ENCODE measurements at regions not wholly inside any gene's neighbourhood (a gene's known extent, or its start where the extent isn't known, plus 50 kb on each side); places are given as distances from the start of the nearest gene placed in this dataset.
"Not testable (repeated sequence)": the region's sequence is repeated elsewhere in the genome, so short reads cannot be mapped to it uniquely, and the experiment has no call there.

DNA sequence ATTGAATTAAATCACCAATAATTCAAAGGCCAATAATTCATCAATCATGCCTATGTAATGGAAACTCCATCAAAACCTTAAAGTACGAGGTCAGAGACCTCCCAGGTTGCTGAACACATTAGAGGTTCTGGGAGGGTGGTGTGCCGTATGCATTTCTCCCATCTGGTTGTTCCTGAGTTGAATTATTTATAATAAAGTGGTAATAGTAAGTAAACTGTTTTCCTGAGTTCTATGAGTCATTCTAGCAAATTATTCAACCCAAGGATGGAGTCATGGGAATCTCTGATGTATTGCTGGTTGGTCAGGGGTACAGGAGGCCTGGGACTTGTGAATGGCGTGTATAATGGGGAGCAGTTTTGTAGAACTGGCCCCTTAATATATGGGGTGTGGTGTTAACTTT, 191.7 kb downstream of the CARTPT start:
- DNase-seq, result no peak

DNA sequence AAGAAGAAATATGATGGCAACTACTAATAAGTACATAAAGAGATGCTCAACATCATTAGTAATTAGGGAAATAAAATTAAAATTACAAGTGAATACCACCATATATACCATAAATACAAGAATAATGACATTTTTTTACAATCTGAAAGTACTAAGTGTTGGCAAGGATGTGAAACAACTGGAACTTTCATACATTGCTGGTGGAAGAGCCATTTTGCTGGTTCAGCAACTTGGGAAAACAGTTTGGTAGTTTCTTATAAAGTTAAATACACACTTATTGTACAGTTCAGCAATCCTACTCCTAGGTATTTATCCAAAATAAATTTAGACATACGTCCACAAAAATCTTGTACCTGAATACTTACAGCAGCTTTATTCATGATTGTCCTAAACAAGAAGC, 192.9 kb downstream of the CARTPT start:
- no peak for DNase-seq

DNA sequence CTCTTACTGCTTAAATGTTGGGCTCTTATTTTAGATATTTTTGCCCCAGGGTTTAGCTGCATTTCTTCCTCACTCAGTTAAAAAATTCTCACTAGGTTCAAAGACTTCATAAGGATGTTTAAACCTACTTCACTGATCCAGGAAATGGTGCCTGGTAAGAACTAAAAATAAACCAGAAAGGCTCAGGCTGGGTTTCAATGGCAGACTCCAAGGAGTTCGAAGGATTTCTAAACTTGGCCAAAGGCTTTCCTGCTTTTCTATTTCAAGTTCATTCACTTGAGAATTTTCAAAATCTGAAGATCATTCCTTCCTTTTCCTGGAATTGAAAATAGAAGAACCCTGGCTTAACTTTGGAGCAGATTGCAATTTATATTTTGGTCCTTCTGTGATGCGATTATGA, 193.0 kb upstream of the MAP1B start:
- no peak for DNase-seq

DNA sequence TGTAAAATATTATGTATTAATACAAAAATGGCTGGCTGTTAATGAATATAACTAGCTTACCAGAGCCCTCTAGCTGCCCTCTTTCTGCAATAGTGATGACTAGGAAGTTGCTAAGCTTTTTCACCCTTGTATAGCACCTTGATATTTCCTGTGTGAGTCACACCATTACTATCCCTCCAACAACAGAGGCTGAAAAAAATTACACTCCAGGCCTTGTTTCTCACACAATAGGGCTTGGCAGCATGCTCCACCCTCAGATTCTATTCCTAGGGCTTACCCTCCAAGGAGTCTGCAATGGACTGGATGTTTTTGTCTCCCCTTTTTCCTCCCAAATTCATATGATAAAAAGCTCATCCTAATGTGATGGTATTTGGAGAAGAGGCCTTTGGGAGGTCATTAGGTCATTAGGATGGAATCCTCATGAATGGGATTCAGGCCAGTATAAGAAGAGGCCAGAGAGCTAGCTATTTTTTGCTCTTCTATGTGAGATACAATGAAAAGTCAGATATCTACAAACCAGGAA, 184.6 kb upstream of the MAP1B start:
- DNase-seq, result no peak

DNA sequence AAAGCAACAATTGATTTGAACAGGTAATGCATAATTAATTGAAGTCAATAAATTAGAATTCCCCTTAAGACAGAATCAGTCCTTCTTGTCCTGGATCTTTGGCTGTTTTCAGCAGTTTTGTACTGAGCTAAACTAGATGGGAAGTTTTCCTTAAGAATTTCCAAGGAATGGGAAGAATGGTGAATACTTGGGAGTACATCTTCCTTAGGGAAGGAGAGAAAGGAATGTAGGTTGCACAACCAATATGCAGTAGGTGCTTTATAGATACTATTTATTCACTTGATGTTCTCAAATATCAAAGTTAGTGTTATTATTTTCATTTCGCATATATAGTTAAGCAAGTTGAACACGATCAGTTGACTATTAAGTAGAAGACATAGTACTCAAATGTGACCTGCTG, 183.5 kb upstream of the MAP1B start:
- no peak for DNase-seq

DNA sequence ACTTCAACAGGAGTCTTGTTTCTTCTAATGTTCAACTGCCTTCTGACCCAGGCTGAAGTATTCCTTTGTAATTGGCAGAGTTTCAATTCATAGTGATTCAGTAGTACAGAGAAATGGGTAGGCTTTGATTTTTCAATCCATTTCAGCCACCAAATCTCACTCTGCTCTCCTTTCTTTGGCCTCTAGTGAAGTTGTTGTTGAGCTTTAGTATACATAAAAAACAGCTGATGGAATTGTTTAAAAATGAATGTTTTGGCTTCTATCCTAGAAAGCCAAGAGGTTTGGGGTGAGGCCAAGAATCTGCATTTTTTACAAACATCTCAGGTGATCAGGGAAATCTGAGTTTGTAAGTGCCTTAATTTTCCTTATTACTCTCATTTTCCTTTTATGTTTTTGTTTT, 182.9 kb upstream of the MAP1B start:
- DNase-seq, result no peak

DNA sequence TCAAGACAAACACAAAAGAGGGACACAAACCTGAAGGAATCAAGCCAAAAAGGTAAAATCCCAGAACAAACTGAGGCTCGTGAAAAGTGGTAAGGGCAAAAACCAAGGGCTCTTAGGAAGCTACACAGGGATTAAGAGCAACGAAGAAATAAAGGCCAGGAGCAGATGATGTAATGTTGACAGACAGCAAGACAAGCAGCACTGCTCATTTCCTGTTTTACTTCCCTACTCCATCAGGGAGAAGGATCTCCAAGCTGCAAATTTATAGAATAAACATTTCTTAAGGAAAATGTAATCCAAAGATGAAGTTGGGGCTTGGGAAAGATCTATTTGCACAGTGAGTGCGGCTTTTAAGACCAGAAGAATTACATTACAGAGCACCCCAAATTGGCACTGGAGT, 182.3 kb upstream of the MAP1B start:
- DNase-seq, result no peak

DNA sequence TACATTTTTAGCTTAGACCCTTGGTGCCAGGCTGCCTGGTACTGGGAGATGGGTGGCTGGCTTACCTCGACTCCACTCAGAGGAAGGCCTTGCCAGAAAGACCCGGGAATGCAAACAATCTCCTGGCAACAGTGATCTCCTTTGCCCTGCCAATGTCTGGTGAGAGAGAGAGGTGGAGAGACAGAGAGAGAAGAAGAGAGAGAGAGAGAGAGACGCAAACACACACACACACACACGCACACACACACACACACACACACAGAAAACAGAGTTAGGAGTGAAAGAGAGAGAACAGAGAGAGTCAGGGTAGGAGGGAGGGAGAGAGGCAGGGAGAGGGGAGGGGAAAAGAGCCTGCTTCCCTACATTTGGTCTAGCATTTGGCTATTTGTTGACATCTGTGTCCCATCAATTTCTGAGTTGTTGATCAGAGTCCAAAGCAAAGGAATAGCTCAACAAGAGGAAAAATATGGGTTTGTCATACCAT, 181.6 kb upstream of the MAP1B start:
- no peak for DNase-seq

DNA sequence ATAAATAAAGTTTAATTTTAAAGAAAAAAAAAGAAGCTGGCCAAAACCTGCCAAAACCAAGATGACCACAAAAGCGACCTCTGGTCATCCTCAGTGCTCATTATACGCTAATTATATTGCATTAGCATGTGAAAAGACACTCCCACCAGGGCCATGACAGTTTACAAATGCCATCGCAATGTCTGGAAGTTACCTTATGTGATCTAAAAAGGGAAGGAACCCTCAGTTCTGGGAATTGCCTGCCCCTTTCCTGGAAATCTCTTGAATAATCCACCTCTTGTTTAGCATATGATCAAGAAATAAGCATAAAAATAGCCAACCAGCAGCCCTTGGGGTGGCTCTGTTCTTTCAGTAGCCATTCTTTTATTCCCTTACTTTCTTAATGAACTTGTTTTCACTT, 178.3 kb upstream of the MAP1B start:
- DNase-seq, result no peak

DNA sequence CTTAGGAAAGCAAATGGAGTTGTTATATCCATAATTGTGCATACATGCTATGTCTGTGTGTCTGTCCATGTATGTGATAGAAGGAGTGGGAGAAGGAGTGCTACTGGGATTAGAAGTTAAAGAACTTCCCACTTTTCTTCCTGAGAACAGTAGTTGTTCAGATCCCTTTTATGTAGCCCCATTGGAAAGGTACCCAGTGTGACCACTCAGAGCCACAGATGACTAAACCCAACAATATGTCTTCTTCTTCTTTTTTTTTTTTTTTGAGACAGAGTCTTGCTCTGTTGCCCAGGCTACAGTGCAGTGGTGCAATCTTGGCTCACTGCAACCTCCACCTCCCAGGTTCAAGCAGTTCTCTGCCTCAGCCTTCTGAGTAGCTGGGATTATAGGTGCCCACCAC, 176.7 kb upstream of the MAP1B start:
- DNase-seq, result not testable (repeated sequence)

DNA sequence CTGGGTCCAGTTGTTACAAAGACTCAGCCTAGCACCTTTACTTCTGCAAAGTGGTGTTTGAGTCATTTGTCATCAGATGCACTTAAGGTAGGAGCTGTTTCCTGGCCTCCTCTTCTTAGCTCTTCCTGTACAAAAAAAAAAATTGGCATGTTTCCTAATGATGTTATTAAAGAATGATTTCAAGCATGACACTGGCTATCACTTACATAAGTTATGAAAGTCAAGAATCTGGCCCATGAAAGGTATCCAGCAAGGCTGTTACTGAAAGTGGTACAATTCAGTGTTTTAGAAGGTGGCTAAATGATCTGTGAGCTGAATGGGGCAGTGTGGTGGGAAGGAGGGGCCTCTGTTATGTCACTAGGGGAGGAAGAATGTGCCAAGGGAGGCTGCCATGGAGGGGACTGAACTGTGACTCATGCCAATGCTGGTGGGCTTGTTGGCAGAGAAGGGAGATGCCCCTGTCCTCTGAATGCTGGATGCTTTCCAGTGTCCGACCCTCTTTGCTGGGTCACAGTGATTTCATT, 175.1 kb upstream of the MAP1B start:
- DNase-seq, result no peak

DNA sequence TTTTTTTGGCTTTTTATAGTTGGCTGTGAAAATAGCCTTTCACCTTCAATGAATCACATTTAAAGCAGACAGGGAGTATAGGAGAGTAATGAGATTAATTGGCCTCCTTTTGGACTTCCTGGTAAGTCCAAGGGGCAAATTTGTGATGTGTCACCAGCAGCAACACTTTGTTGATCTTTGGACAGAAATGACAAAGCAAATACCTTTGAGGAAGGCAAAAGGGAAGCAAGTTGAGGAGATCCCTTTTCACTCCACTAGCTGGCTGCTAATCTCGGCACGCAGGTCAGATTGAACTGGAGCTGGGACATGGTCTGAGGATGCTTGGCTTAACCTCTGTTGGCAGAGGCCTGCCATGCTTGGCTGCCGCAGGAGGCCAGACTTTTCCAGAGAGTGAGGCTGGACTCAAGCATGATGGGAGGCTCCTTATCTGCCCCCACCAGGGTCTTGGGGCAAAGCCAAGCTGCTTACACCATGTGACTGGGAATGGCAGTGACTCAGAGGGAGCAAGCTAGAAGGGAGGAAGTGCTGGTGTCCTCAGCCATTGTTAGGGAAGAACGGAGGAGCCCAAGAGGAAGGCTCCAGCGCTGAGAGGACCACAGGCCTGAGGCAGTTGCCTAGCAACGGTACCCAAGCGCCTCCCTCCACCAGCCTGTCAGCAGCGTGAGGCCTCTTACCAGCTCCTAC, 174.5 kb upstream of the MAP1B start:
- no peak for DNase-seq

DNA sequence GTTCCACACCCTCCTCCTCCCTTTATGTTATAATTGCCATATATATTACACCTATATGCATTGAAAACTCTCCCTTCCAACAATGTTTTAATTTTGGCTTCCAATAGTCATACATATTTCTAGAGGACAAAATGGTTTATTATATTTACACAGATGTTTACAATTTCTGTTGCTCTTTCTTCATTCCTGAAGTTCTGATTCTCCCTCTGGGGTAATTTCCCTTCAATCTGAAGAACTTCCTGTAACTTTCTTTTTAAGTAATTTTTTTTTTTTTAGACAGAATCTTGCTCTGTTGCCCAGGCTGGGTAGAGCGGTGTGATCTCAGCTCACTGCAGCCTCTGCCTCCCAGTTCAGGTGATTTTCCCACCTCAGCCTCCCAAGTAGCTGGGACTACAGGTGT, 173.0 kb upstream of the MAP1B start:
- no peak for DNase-seq

DNA sequence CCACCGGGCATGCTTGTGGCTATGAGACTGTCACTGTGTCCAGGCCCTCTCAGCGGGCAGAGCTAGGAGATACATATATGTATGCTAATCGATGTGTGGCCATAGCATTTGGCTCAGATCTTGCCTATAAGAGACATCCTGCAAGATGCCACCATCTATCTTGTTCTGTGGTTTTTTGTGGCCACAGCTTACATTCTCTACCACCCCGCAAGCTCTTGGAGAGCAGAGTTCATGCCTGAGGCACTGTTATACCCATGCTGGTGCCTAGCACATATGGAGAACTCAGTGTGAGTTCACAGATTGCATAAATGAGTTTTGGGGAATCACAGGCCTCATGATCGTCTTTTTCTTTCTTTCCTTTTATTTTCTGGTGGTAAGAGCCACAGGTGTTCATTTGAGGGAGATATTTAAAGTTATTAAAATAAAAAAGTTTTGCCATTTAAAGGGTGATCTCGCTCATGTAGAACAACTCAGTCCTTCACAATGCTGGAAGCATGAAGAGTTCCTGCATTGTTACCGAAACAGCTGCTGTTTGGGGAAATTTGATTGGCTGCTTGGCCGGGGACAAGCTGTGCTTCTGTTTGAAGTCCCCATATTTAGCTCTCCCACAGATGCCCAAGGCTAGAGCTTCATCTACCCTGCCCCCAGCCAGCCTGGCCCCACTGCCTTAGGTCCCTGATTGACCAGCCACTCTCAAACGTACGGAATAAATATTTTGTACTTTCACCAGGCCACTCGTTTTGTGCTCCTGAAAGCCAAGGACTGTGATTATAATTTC, 169.2 kb upstream of the MAP1B start:
- DNase-seq, result no peak

DNA sequence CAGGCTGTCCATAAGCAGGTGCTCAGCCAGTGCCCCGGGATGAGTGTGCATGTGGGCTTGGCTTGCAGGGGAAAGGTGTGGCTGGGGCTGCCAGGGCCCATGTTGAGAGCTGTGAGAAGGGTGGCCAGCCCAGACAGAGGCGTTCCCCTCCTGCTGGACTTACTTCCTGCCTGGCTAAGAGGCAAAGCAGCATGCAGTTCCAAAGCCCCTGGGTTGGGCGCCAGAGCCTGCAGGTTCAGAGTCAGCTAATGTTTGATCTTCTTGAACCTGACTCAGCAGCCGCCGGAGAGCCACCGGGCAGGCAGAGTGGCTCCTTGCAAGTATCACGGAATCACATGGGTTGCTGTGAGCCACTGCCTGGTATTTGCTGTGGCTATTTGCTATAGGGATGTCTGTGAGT, 168.4 kb upstream of the MAP1B start:
- no peak for DNase-seq

DNA sequence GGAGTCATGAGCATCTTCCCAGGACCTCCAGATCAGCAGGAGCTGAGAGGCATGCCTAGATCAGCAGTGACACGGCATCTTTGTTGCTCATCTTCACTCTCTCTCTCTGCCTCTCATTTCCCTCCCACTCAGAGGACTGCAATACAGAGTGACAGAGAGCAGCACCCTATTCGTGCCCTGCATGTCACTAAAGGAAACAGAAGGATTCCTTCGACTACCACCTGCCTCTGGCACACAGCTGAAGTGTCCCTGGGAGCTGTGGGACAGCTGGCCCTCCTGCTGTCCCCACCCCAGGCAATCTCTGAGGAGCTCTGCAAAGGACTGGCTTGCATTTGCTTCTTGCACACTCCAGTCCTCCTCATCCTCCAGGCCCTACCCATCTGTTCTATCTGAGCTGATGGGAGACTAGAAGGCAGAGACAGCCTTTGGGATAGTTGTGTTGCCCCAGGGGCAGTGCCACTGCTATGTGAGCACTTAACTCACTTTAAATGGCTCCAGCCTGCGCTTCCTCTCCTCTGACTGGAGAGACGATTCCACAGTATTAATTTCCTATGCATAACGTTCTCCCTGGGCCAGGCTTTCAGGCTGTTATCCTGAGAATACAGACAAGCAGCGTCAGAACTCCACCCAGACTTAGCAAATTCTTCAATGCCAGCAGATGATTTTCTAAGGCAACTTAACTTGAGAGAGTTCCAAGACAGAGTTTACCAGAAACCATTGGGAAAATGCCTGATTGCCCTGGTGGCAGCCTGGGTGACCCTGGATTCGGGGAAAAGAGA, 167.6 kb upstream of the MAP1B start:
- DNase-seq, result no peak

DNA sequence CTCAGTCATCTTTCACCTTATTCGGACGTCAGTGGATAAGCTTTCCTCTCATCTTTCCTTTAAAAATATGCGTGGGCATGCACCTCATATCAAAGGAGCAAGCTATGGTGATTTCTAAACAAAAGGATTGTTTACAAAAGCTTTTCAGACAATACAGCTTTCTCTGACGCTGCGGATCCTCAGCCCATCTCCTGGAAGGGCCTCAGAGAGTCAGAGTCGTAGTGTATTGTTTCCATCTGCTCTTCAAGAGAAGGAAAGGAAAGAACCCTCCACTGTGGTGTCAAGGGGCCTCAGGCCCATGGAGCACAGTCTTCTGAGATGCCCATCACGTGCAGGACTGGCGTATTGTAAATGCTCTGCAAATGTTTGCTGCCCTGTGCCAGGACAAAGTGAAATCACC, 163.4 kb upstream of the MAP1B start:
- no peak for DNase-seq

DNA sequence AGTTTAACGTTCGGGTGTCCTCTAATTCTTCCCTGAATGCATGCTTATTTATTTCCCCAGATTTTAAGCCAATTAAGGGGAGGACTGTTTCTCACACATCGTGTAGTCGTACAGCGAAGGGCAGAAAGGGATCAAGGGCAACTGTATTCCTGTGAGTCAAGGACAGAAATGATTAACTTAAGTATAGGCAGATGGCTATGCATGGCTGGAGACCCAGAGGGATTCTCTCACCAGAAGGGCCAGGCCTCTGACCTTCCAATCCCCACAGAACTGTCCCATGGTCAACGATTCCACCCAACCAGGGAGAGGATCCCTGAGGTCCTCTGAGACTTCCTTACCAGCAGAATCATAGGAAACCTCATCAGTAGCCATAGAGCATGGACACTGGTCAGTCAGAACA, 161.8 kb upstream of the MAP1B start:
- DNase-seq, result no peak

DNA sequence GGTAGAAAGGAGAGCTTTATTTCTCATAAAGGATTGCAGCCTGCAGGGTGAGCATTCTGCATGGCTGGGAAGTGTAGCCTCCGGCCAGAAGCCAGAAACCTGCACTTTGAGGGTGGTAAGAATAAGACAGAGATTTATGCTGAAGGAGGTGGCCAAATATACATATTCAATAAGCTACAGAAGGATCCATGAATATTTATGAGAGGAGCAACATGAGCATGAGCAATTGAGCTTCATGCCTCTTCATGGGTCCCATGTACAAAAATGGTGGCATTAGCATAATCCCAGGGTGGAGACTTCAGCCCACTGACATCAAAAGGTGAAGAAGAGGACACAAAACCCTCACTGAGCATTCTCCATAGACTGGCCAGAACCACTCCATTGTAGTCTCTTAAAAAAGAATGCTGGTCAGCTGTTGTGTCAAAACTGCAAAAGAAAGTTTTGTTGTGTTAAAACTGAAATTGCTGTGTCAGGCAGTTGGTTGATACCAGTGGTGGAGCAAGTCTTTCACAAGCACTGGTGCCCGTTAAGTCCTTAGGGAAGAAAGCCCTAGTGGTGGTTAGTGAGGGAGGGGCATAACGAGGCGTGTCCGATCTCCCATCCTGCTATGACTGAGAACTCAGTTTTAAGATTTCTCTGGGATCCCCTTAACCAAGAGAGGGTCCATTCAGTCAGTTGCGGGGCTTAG, 160.8 kb upstream of the MAP1B start:
- no peak for DNase-seq

DNA sequence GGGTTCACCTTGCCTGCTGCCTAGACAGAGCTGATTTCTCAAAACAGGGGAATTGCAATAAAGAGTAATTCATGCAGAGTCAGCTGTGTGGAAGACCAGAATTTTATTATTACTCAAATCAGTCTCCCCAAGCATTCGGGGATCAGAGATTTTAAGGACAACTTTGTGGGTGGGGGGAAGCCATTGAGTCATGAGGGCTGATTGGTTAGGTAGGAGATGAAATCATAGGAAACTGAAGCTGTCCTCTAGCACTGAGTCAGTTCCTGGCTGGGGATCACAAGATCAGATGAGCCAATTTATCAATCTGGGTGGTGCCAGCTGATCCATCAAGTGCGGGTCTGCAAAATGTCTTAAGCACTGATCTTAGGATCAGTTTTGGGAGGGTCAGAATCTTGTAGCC, 159.1 kb upstream of the MAP1B start:
- no peak for DNase-seq

DNA sequence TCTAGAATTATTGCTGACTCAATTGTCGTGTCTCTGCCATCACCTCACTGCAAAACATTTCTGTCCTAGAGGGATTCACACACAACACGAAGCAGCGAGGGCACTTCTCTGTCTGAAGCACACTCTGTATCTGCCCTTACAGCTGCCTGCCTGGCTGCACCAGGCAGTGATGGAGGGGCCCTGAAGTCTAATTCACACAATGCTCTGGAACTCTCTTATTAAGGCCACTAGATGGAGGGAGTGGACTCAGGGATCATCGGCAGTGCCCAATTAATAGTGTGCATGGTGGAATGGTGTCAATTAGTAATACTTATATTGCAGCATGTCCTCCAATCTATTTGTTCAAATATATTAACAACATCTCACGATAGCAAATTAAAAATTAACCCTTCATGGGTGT, 157.5 kb upstream of the MAP1B start:
- DNase-seq, result no peak

DNA sequence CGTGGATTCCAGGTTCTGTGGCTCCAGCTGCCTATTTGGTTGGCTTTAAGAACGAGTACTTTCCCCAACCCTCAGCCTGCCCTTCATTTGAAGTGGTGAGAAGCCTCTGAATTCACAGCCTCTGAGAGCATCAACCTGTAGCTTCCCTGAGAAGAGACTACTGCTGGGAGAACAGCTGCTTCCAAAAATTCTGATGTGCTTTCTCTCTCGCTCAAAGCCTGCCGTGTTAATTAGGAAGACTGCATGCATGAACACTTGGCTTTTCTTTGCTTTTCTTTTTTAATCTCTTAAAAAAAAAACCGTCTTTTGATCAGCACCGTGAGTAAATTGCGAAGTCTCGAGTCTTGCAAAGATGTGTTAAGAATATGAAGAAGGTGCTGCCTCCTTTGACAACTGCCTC, 153.4 kb upstream of the MAP1B start:
- no peak for DNase-seq

DNA sequence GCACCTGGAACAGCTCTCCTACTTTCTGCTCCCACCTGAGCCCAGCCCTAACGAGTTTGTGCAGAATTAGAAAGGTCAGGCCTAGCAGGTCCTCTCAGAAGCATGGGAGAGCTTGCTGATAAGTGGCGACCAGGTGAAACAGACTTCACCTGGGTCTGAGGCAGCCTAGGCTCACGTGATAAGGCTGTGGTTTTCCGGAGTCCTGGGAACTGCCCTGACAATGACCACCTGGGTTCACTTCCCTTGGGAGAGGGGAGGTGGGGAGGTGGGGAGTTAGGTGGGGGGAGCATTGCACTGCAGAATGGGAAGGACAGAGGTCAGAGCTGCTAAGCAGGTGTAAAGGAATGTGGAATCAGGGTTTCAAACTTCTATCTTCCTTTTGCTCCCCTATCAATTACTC, 152.9 kb upstream of the MAP1B start:
- DNase-seq, result no peak
